Liver (tissue), 8 donors: ENCODE measurements at regions not wholly inside any gene's neighbourhood (a gene's known extent, or its start where the extent isn't known, plus 50 kb on each side); places are given as distances from the start of the nearest gene placed in this dataset.
A peak's percentile ranks its signal among the peaks of the same experiment; 100 is the strongest.

Experiments
- DNase-seq: peaks from one replicate; pipeline ENCODE4 v3.0.0-alpha.2; 2017; ENCODE audit warnings: low spot score
- H3K27ac ChIP-seq, 2 donors: one replicate each; pipeline ENCODE4 v1.7.0; 2013; ENCODE audit warnings: inconsistent platforms in 2 of 2, low read length in 2 of 2, control low read depth in 1 of 2, low read depth in 1 of 2, mild to moderate bottlenecking in 1 of 2
- H3K27me3 ChIP-seq, 4 donors: one replicate each; pipeline versions ENCODE4 v1.6.1 to v1.7.0; 2013; ENCODE audit warnings: low read length in 3 of 4, inconsistent platforms in 1 of 4, mild to moderate bottlenecking in 1 of 4, moderate library complexity in 1 of 4; ENCODE audit not compliant: control insufficient read depth in 4 of 4, insufficient read depth in 4 of 4
- H3K36me3 ChIP-seq, 4 donors: one replicate each; pipeline versions ENCODE4 v1.6.1 to v1.7.0; 2013; ENCODE audit warnings: low read length in 3 of 4, mild to moderate bottlenecking in 3 of 4, low read depth in 1 of 4, moderate library complexity in 1 of 4; ENCODE audit not compliant: control insufficient read depth in 4 of 4, insufficient read depth in 3 of 4
- H3K4me1 ChIP-seq, 4 donors: one replicate each; pipeline versions ENCODE4 v1.6.1 to v1.7.0; 2013; ENCODE audit warnings: low read length in 3 of 4, mild to moderate bottlenecking in 3 of 4, moderate library complexity in 1 of 4; ENCODE audit not compliant: control insufficient read depth in 4 of 4, insufficient read depth in 4 of 4
- H3K4me3 ChIP-seq, 3 donors: one replicate each; pipeline versions ENCODE4 v1.6.1 to v1.7.0; 2013; ENCODE audit warnings: low read length in 3 of 3, control low read depth in 1 of 3, low read depth in 1 of 3, mild to moderate bottlenecking in 1 of 3
- H3K9ac ChIP-seq, 2 donors: one replicate each; pipeline ENCODE4 v1.7.0; 2013; ENCODE audit warnings: low read length in 2 of 2, mild to moderate bottlenecking in 2 of 2, moderate library complexity in 2 of 2, control low read depth in 1 of 2, low read depth in 1 of 2
- H3K9me3 ChIP-seq, 4 donors: one replicate each; pipeline versions ENCODE4 v1.6.1 to v1.7.0; 2013; ENCODE audit warnings: low read length in 3 of 4; ENCODE audit not compliant: control insufficient read depth in 4 of 4
- EGR1 ChIP-seq, 2 donors: IDR thresholded peaks; 2 replicates each; pipeline ENCODE4 v1.6.1; 2016 to 2018; ENCODE audit warnings: antibody characterized with exemption in 2 of 2, low read depth in 2 of 2
- FOXA1 ChIP-seq: IDR thresholded peaks from 2 replicates; pipeline ENCODE4 v1.6.1; 2016; ENCODE audit warnings: antibody characterized with exemption
- FOXA2 ChIP-seq: IDR thresholded peaks from 2 replicates; pipeline ENCODE4 v1.6.1; 2016; ENCODE audit warnings: antibody characterized with exemption
- GABPA ChIP-seq, 2 donors: IDR thresholded peaks in 1 of 2; conservative IDR thresholded peaks in 1 of 2; 2 replicates each; pipeline ENCODE4 v1.6.1; 2016; ENCODE audit warnings: antibody characterized with exemption in 2 of 2, mild to moderate bottlenecking in 1 of 2, moderate library complexity in 1 of 2
- HNF4A ChIP-seq, 2 donors: conservative IDR thresholded peaks; 2 replicates each; pipeline ENCODE4 v1.6.1; 2016; ENCODE audit warnings: antibody characterized with exemption in 2 of 2, mild to moderate bottlenecking in 2 of 2
- HNF4G ChIP-seq: IDR thresholded peaks from 2 replicates; pipeline ENCODE4 v1.6.1; 2016; ENCODE audit warnings: antibody characterized with exemption
- NR2F2 ChIP-seq: IDR thresholded peaks from 2 replicates; pipeline ENCODE4 v1.6.1; 2016; ENCODE audit warnings: antibody characterized with exemption
- RAD21 ChIP-seq, 2 donors: IDR thresholded peaks; 2 replicates each; pipeline ENCODE4 v1.6.1; 2016; ENCODE audit warnings: antibody characterized with exemption in 2 of 2, mild to moderate bottlenecking in 2 of 2
- RXRA ChIP-seq, 2 donors: IDR thresholded peaks; 2 replicates each; pipeline ENCODE4 v1.6.1; 2017 to 2018; ENCODE audit warnings: antibody characterized with exemption in 2 of 2, mild to moderate bottlenecking in 1 of 2
- SP1 ChIP-seq: IDR thresholded peaks from 2 replicates; pipeline ENCODE4 v1.6.1; 2018; ENCODE audit warnings: antibody characterized with exemption, mild to moderate bottlenecking
- TAF1 ChIP-seq: conservative IDR thresholded peaks from 2 replicates; pipeline ENCODE4 v1.6.1; 2016; ENCODE audit warnings: antibody characterized with exemption, mild to moderate bottlenecking
- YY1 ChIP-seq: IDR thresholded peaks from 2 replicates; pipeline ENCODE4 v1.6.1; 2016; ENCODE audit warnings: antibody characterized with exemption, mild to moderate bottlenecking
- WGBS: extraction: QIAGEN DNeasy Blood & Tissue Kit; methylation state at CpG from one replicate; pipeline ENCODE4 v1.1.7; 2013; 5-methylcytosine and 5-hydroxymethylcytosine counted together
- TF ChIP-seq, protein P1 (sequence below): IDR thresholded peaks from 2 replicates; pipeline ENCODE4 v1.6.1; 2016; ENCODE audit warnings: antibody characterized with exemption
- TF ChIP-seq, protein P2 (sequence below): fragments of 150-350 bp; IDR thresholded peaks from 2 replicates; pipeline ENCODE4 v1.5.1; 2017; ENCODE audit warnings: improper control_type of control experiment, low read depth, low read length; ENCODE audit not compliant: missing input control
- TF ChIP-seq, protein P3 (sequence below): IDR thresholded peaks from 2 replicates; pipeline ENCODE4 v1.6.1; 2016; ENCODE audit warnings: antibody characterized with exemption
- TF ChIP-seq, protein P4 (sequence below): IDR thresholded peaks from 2 replicates; pipeline ENCODE4 v1.6.1; 2016; ENCODE audit warnings: antibody characterized with exemption, mild to moderate bottlenecking
- donor health status: healthy.
- donor health status: healthy.
- donor health status: healthy.
- donor health status: healthy.
- donor health status: healthy.

DNA sequence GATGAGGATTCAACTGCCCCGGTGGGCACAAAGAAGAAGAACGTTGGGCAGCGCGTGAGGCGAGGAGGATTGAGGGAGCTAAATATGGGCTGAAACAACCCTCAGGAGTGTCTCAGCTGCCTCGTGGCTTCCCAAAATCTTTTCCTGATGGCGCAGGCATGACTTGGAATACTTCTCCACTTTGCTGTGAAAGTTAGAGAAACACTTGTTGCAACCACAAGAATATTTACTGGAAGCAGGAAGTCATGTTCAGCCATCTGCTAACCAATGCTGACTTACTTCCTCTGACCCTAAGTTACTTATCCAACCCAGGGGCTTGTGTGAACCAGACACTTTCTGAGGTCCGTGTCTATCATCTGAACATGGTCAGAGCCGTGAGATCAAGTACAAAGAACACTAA lies 148.8 kb downstream of the ARL4C start:
- WGBS, result 70% methylated on average over 9 of the region's 9 CpGs
- H3K9ac ChIP-seq, result no peak overlapping the region
- no peaks in the 10 kb centered on the region for H3K27me3 ChIP-seq
- no peaks in the 10 kb centered on the region for H3K4me1 ChIP-seq
- no peak overlapping the region for H3K27ac ChIP-seq
- H3K4me3 ChIP-seq, result no peak overlapping the region
- H3K9me3 ChIP-seq, result peaks cover 0 to 4% (median 1%) of the 10 kb centered on the region in 4 donors
- no peak for DNase-seq
- peak in 1 of 2 donors; percentile 13 for TF ChIP-seq RAD21 (IDR thresholded peaks at IDR 0.05)
- no peak for TF ChIP-seq TAF1
- H3K36me3 ChIP-seq, result no peaks in the 10 kb centered on the region

DNA sequence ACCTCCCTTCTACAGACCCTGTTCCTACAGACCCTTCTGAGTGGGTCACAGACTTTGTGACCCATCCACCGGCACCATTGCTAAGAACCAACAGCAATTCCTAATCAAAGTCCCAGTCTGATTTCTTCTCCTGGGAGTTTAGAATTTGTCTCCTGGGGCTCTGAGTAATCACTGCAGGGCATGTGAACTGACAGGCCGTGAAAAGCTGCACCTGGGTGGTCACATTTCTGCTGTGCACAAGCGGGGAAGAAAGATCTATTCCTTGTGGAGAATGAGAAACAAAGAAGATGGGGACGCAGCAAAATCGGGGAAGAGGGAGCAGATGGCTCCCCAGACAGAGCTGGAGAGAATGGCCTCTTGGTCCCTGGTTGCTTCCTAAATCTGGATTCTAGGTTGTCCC lies 151.0 kb downstream of the ARL4C start:
- H3K4me3 ChIP-seq, result no peak overlapping the region
- no peaks in the 10 kb centered on the region for H3K36me3 ChIP-seq
- TF ChIP-seq RXRA (IDR thresholded peaks at IDR 0.05) (no peak), EGR1 (IDR thresholded peaks at IDR 0.05; ENCODE audit: low read depth in 2 of 2) (no peak), HNF4G (no peak), SP1 (no peak), RAD21 (IDR thresholded peaks at IDR 0.05) (no peak)
- no peaks in the 10 kb centered on the region for H3K27me3 ChIP-seq
- H3K9ac ChIP-seq, result no peak overlapping the region
- WGBS, result 96% methylated on average over 5 of the region's 5 CpGs
- H3K27ac ChIP-seq, result no peak overlapping the region
- H3K4me1 ChIP-seq, result no peaks in the 10 kb centered on the region
- H3K9me3 ChIP-seq, result no peaks in the 10 kb centered on the region
- DNase-seq, result no peak

DNA sequence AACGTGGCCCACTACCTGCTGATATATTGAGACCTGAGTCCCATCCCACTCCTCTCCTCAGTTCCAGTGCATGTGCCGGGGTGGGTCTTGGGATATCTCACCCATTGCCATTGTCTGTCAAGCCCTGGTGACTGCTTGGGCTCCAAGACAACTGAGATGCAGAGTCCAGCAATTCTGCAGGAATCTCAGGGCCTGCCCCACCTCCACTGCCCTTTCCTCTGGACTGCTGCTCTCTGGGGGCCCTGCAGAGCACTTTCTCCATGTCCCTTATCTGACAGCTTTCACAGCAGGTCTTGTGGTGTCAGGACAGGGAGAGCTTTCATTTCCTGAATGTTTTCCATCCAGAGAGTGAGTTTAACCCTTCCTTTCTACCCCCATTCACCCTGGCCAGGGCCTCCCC lies 152.9 kb downstream of the ARL4C start:
- TF ChIP-seq HNF4G (no peak), TAF1 (no peak), EGR1 (IDR thresholded peaks at IDR 0.05; ENCODE audit: low read depth in 2 of 2) (no peak), FOXA2 (no peak), RXRA (IDR thresholded peaks at IDR 0.05) (no peak), YY1 (no peak), GABPA (IDR thresholded peaks at IDR 0.05 in 1 of 2, conservative IDR thresholded peaks at IDR 0.05 in 1 of 2) (no peak), FOXA1 (no peak), NR2F2 (no peak), SP1 (no peak), RAD21 (IDR thresholded peaks at IDR 0.05) (no peak), HNF4A (conservative IDR thresholded peaks at IDR 0.05) (no peak)
- TF ChIP-seq, protein P1, sequence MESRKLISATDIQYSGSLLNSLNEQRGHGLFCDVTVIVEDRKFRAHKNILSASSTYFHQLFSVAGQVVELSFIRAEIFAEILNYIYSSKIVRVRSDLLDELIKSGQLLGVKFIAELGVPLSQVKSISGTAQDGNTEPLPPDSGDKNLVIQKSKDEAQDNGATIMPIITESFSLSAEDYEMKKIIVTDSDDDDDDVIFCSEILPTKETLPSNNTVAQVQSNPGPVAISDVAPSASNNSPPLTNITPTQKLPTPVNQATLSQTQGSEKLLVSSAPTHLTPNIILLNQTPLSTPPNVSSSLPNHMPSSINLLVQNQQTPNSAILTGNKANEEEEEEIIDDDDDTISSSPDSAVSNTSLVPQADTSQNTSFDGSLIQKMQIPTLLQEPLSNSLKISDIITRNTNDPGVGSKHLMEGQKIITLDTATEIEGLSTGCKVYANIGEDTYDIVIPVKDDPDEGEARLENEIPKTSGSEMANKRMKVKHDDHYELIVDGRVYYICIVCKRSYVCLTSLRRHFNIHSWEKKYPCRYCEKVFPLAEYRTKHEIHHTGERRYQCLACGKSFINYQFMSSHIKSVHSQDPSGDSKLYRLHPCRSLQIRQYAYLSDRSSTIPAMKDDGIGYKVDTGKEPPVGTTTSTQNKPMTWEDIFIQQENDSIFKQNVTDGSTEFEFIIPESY, result no peak
- TF ChIP-seq, protein P2, sequence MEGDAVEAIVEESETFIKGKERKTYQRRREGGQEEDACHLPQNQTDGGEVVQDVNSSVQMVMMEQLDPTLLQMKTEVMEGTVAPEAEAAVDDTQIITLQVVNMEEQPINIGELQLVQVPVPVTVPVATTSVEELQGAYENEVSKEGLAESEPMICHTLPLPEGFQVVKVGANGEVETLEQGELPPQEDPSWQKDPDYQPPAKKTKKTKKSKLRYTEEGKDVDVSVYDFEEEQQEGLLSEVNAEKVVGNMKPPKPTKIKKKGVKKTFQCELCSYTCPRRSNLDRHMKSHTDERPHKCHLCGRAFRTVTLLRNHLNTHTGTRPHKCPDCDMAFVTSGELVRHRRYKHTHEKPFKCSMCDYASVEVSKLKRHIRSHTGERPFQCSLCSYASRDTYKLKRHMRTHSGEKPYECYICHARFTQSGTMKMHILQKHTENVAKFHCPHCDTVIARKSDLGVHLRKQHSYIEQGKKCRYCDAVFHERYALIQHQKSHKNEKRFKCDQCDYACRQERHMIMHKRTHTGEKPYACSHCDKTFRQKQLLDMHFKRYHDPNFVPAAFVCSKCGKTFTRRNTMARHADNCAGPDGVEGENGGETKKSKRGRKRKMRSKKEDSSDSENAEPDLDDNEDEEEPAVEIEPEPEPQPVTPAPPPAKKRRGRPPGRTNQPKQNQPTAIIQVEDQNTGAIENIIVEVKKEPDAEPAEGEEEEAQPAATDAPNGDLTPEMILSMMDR, result no peak
- TF ChIP-seq, protein P3, sequence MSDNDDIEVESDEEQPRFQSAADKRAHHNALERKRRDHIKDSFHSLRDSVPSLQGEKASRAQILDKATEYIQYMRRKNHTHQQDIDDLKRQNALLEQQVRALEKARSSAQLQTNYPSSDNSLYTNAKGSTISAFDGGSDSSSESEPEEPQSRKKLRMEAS, result no peak
- TF ChIP-seq, protein P4, sequence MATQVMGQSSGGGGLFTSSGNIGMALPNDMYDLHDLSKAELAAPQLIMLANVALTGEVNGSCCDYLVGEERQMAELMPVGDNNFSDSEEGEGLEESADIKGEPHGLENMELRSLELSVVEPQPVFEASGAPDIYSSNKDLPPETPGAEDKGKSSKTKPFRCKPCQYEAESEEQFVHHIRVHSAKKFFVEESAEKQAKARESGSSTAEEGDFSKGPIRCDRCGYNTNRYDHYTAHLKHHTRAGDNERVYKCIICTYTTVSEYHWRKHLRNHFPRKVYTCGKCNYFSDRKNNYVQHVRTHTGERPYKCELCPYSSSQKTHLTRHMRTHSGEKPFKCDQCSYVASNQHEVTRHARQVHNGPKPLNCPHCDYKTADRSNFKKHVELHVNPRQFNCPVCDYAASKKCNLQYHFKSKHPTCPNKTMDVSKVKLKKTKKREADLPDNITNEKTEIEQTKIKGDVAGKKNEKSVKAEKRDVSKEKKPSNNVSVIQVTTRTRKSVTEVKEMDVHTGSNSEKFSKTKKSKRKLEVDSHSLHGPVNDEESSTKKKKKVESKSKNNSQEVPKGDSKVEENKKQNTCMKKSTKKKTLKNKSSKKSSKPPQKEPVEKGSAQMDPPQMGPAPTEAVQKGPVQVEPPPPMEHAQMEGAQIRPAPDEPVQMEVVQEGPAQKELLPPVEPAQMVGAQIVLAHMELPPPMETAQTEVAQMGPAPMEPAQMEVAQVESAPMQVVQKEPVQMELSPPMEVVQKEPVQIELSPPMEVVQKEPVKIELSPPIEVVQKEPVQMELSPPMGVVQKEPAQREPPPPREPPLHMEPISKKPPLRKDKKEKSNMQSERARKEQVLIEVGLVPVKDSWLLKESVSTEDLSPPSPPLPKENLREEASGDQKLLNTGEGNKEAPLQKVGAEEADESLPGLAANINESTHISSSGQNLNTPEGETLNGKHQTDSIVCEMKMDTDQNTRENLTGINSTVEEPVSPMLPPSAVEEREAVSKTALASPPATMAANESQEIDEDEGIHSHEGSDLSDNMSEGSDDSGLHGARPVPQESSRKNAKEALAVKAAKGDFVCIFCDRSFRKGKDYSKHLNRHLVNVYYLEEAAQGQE, result no peak
- Histone ChIP-seq H3K4me3 (no peak overlapping the region), H3K9me3 (no peaks in the 10 kb centered on the region), H3K27ac (no peak overlapping the region), H3K9ac (no peak overlapping the region), H3K36me3 (no peaks in the 10 kb centered on the region), H3K27me3 (no peaks in the 10 kb centered on the region), H3K4me1 (no peaks in the 10 kb centered on the region)
- no peak for DNase-seq
- WGBS, result 82% methylated on average over 2 of the region's 2 CpGs
